HL-60/S4 treated with phorbol 12-myristate 13-acetate at 8.2 ng/mL for 4 days and 3 days (cell line): ENCODE measurements at regions not wholly inside any gene's neighbourhood (a gene's known extent, or its start where the extent isn't known, plus 50 kb on each side); places are given as distances from the start of the nearest gene placed in this dataset.

Source experiments
- in situ Hi-C: fragments of 300-500 bp; cut with MboI; formaldehyde crosslinking; loops from 2 replicates; pipeline ENCODE4 v1.15.0; 2022; ENCODE audit warnings: low sequenced_read_pairs

DNA sequence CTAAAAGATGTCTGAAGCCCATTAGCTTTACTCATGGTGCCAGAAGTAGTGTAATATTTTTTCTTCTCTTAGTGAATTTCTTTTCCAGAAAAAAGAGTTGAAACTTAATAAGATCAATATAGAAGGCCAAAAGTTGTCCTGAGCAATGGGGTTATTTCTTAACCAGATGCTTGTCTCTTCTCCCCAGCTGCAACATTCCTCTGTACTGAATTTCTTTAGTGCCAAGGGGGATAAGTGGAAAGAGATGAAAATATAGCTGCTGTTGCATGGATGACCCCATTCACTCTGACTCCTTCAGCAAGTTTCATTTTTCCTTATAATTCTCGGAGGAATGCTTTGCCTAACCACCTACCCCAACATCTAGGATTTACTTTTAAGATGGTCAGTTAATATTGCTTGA lies 675.0 kb downstream of the USP25 start:
- in situ Hi-C loops, result no loop called here

DNA sequence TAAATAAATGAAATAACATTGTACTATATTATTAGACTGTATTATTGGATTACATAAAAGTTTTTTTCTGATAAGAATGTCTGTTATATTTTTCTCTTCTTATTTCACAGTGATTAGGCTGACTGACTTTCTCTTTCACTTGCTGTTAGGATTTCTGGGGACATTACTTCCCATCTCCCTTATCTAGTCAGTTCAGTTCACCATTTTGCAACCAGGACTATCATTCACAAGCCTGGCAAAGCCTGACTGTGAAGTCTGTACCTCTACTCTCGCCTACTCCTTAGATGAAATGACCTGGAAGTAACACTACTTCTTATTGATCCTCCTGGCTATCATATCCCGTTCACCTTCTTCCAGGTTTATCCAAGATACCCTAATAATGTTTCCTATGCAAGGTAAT lies 676.6 kb downstream of the USP25 start:
- in situ Hi-C loops, result no loop called here

DNA sequence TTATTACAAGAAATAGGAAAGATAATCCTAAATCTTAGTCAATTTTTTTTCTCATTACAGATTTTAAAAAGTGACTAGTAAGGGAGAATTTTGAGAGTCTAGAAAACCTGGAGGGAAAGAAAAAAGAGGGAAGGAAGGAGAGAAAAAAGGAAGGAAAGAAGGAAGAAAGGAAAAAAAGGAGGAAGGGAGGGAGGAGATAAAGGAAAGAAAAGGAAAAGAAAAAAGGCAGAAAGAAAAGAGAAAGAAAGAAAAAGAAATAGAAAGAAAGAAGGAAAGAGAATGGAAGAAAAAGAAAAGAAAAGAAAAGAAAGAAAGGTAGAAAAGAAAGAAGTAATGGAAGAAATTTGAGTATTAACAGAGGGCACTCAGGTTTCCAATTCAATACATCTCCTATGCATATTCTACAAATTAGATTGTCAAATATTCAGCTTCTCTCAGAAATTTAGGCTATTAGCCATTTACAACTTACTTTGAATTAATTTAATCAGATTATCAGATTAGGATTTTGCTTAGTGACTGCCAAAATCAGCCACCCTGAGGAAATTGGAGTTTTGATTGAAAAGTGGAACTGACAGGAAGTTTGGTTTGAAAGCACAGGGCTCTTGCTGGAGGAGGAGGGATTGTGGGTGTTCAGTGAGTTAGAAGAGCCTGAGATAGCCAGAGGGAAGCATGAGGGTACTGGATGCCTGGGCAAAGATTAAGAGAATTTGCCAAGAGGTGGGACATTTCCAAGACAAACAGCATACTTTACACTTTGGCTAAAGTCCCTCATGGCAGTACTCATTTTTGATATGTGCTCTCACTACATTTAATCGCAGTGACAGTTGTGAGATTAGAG lies 677.8 kb downstream of the USP25 start:
- in situ Hi-C loops, result no loop called here

GRCh38 chr21:16408280-16408679 lies 678.5 kb downstream of the USP25 start:
- in situ Hi-C loops, result no loop called here

- in situ Hi-C loops, result no loop called here
Observed at GRCh38 chr21:16409352-16409751, 679.6 kb downstream of the USP25 start.

- in situ Hi-C loops, result no loop called here
Observed at GRCh38 chr21:16418226-16418625, 688.4 kb downstream of the USP25 start.

- in situ Hi-C loops, result no loop called here
Observed at GRCh38 chr21:16418642-16419041, 688.9 kb downstream of the USP25 start.

GRCh38 chr21:16419188-16419921 lies 689.6 kb downstream of the USP25 start:
- in situ Hi-C loops, result no loop called here

GRCh38 chr21:16420031-16420724 lies 690.4 kb downstream of the USP25 start:
- in situ Hi-C loops, result no loop called here

- in situ Hi-C loops, result no loop called here
Observed at GRCh38 chr21:16421007-16421406, 691.2 kb downstream of the USP25 start.

- in situ Hi-C loops, result no loop called here
Observed at GRCh38 chr21:16421965-16422364, 692.2 kb downstream of the USP25 start.

DNA sequence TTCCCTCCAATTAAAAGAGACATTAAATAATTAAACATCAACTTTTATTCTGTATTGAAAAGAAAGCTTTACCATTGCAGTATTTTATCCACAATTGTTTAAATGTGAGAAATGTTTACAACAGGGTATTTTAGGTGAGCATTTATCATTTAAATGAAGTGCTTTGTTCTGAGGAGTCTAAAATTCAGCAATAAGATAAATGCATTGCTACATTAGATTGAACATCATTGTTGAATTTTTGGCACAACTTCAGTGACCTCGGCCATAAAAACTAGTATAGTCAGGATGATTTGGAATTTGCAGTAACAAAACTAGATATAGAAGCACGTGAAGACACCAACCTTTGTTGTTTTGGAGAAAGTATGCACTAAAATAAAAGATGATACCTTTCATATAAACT lies 692.9 kb downstream of the USP25 start:
- in situ Hi-C loops, result no loop called here

GRCh38 chr21:16423921-16424320 lies 694.1 kb downstream of the USP25 start:
- in situ Hi-C loops, result no loop called here

- in situ Hi-C loops, result no loop called here
Observed at GRCh38 chr21:16424331-16424751, 694.6 kb downstream of the USP25 start.

GRCh38 chr21:16425376-16425775 lies 695.6 kb downstream of the USP25 start:
- in situ Hi-C loops, result no loop called here

GRCh38 chr21:16426936-16427335 lies 697.2 kb downstream of the USP25 start:
- in situ Hi-C loops, result no loop called here

DNA sequence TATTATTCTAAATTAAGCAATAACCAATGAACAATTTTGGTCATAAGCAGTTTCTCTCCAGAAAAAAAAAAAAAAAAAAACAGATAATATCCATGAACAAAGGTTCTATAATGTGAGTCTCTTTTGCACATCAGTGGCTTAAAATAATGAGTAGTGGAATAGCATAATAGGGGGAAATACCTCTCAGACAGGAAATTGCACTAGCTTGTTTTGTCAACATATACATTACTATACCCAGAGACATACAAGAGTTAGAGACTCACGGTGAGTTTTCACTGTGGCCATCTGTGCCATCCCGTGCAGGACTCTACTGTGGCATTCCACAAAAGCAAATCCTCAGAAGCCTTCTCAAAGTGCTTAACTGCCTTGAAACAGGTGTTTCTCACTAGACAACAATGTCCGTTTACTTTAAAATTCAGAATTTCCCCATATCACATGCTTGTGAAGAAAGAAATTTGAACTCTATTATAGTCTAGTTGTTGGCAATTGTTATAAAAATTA lies 697.9 kb downstream of the USP25 start:
- in situ Hi-C loops, result no loop called here

DNA sequence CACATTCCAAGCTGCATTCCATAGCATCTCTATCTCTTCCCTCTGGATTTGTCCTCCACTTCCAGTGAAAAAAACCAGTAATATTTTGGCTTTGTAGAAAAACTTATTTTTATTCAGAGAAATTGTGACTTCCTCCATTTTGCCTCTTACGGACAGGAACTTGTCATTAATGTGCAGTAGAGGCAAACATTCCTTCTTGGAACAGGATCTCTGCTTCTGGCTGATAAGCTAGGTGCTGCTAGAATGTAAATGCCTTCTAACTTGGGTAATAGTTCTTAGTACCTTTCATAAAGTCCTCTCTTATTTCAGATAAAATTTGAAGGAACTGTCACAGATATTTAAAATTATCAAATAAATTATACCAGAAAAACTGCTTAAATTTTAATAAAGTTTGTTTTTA lies 707.8 kb downstream of the USP25 start:
- in situ Hi-C loops, result no loop called here

DNA sequence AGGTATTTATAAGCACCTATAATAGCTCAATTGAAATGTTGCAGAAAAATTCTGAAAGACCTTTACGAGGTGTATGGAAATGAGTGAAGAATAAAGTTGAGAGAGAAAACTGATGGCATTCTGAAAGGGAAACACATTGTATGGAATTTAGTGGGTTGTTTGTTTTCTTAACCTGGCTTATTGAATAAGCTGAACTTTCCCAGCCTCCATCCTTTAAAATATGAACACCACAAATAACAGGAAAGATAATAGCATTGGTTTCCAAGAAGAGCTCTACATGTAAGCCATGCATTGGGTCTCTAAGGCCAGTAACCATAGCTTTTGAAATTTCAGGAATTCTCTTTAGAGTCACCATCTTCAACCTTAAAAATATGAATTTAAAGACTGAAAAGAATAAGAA lies 709.0 kb downstream of the USP25 start:
- in situ Hi-C loops, result no loop called here

DNA sequence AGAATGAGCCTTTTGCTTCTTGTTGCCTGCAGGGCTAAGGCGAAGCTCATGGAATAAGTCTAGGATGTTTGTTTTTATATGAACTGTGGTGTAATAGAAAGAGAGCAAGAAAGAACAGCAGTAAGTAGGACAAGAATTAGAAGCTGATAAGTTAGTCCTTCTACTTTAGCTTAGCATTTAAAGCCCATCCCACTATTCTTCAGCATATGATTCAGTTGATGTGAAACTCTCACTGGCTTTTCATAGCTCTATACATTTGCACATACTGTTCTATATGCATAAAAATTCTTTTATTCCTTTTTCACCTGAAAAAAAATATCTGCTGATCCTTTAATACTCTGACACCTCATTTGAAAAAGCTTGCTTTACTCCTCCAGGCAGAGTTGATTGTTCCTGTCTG lies 712.0 kb downstream of the USP25 start:
- in situ Hi-C loops, result no loop called here

DNA sequence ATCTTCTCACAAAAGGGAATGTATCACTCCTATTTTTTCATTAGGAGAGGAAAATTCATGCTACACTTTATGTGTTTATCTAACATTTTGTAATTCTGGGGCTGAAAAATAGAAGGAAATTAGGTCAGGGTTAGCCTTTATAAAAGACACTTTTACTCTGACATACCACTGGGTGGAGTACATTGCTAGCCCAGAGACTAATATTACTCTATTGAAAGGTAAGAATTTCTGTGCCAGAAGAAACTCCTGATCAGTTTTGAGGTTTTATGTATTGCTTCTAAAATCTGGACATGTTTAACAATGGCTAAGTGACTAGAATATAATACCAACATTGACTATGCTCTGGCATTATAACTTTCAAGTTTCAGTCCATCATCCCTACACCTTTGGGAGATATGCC lies 724.6 kb downstream of the USP25 start:
- in situ Hi-C loops, result no loop called here

DNA sequence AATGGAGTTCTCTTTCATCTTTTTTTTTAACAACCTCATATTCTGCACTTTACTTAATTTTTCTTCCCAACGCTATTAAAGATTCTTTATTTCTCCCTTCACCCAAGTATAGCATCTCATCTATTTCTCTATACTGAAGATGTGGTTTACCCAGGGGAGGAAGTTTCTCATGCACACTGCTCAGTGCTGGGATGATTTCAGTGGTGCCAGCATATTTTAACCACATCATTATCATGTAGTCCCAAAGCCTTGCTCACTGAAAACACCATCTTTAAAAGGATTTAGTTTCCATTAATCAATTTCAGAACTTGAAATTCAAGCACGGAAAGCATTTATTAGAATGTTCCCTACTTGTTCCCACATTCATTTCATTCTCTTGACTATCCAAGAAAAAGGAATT lies 725.7 kb downstream of the USP25 start:
- in situ Hi-C loops, result no loop called here
